ENCODE measurements at regions not wholly inside any gene's neighbourhood (a gene's known extent, or its start where the extent isn't known, plus 50 kb on each side); places are given as distances from the start of the nearest gene placed in this dataset.

DNA sequence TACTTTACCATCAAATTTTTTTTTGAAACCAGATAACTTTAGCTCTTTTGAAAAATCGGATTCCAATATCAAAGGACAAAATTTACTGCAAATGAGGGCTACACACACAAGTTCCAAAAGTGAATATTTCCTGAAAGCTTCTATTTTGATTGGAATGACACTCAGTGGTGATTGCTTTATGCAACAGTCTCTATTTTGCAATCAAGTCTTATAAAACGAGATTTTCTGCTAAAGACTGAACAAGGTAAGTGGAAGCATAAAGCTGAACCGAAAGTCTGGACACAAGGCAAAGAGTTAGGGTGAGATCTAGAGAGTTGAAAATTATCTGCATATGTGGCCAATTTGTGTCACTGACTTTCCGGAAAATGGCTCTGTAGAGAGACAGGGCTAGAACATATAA lies 145.0 kb upstream of the OSR1 start:
- DNase-seq (no peak), ATAC-seq (no peak)
- intact Hi-C loops (cut with DNase I) = no loop called here
- Histone ChIP-seq H3K36me3 (no peaks in the 10 kb centered on the region), H3K4me1 (no peaks in the 10 kb centered on the region), H3K27ac (no peak overlapping the region), H3K9me3 (no peaks in the 10 kb centered on the region), H3K4me3 (no peak overlapping the region), H3K27me3 (ENCODE audit: low read depth) (no peaks in the 10 kb centered on the region)
- TF ChIP-seq, protein P1, sequence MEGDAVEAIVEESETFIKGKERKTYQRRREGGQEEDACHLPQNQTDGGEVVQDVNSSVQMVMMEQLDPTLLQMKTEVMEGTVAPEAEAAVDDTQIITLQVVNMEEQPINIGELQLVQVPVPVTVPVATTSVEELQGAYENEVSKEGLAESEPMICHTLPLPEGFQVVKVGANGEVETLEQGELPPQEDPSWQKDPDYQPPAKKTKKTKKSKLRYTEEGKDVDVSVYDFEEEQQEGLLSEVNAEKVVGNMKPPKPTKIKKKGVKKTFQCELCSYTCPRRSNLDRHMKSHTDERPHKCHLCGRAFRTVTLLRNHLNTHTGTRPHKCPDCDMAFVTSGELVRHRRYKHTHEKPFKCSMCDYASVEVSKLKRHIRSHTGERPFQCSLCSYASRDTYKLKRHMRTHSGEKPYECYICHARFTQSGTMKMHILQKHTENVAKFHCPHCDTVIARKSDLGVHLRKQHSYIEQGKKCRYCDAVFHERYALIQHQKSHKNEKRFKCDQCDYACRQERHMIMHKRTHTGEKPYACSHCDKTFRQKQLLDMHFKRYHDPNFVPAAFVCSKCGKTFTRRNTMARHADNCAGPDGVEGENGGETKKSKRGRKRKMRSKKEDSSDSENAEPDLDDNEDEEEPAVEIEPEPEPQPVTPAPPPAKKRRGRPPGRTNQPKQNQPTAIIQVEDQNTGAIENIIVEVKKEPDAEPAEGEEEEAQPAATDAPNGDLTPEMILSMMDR (IDR thresholded peaks at IDR 0.05) = no peak

DNA sequence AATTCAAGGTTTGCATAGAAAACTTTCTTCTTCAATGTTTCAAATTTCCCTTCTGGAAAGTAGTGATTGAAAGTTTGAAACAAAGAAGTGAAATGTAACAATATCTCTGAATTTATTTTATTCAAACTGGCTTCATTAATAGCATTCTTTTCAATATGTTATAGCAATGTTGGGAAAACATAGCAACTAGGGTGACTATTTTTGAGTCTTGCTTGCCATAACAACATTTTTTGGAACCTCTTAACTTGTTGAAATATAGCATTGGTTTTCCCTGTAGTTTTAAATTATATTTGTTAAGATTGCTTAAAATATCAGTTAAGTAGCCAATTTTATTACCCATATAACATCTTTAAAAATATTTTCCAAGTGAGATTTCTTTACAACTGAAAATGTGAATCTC lies 141.7 kb upstream of the OSR1 start:
- no peak for ATAC-seq
- TF ChIP-seq, protein P1 (IDR thresholded peaks at IDR 0.05) = no peak
- intact Hi-C loops (cut with DNase I) = no loop called here

DNA sequence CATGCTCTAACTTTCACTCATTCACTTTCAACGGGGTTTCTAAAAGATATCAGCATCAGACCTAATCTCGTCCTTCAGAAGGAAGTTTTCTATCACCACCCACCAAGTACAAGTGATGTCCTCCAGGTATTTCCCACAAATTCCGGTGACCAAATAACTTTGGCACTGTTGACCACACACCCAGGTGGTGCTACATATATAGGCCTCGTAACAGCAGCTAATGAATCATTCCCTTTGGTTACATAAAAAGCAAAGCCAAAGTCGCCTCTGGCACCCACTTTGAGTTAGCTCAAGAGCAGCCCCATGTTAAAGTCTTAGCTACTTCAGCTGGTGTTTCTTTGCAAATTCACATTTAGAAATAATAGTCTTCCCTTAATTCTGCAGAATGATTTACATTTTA lies 138.2 kb upstream of the OSR1 start:
- H3K27ac ChIP-seq = no peak overlapping the region
- no peak for ATAC-seq
- TF ChIP-seq, protein P1 (IDR thresholded peaks at IDR 0.05) = no peak
- no peaks in the 10 kb centered on the region for H3K9me3 ChIP-seq
- no peaks in the 10 kb centered on the region for H3K4me1 ChIP-seq
- DNase-seq = no peak
- intact Hi-C loops (cut with DNase I) = no loop called here
- no peaks in the 10 kb centered on the region for H3K36me3 ChIP-seq
- no peaks in the 10 kb centered on the region for H3K27me3 ChIP-seq (ENCODE audit: low read depth)
- no peak overlapping the region for H3K4me3 ChIP-seq

More for the DNA sequence above, 141.7 kb upstream of the OSR1 start:
- H3K27me3 ChIP-seq (ENCODE audit: low read depth) = no peaks in the 10 kb centered on the region
- no peak overlapping the region for H3K27ac ChIP-seq
- DNase-seq = no peak
- no peaks in the 10 kb centered on the region for H3K4me1 ChIP-seq
- H3K4me3 ChIP-seq = no peak overlapping the region
- H3K9me3 ChIP-seq = no peaks in the 10 kb centered on the region
- no peaks in the 10 kb centered on the region for H3K36me3 ChIP-seq

DNA sequence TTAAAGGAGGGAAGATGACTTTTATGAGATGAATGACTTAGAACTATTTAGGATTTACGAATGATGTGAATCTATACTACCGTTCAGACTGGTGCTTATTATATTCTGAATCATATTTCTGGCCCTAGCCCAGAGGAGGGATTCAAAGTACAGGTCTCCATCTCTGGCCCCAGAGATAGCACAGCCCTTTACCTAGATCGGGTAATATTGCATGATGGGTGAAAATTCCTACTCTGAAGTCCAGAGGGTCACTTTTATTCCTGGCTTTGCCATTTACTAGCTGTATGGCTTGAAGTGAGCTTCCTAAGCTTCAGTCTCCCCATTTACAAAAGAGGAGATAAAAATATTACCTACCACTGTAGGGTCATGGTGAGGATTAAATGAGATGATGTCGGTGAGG lies 135.8 kb upstream of the OSR1 start:
- TF ChIP-seq, protein P1 (IDR thresholded peaks at IDR 0.05) = no peak
- Histone ChIP-seq H3K9me3 (no peaks in the 10 kb centered on the region), H3K27ac (no peak overlapping the region), H3K4me1 (peaks cover 4% of the 10 kb centered on the region), H3K27me3 (ENCODE audit: low read depth) (no peaks in the 10 kb centered on the region), H3K36me3 (no peaks in the 10 kb centered on the region), H3K4me3 (no peak overlapping the region)
- DNase-seq (no peak), ATAC-seq (no peak)
- intact Hi-C loops (cut with DNase I) = no loop called here

DNA sequence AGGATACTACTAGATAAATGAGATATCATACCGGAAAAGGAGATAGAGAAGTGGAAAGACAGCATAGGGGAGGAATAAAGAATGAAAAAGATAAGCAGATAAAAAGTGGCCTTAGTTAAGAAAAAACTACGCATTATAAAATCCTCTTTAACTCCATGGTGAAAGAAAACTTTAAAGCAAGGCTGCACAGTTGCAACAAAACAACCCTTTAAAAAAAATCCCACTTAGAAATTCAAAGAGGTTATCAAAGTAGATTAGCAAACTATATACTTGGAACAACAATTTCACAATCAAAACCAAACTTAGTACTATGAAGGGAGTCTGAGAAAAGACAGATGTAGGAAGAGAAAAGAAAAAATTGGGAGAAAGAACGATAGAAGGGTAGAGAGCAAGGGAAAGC lies 133.4 kb upstream of the OSR1 start:
- H3K4me1 ChIP-seq = peaks cover 4% of the 10 kb centered on the region
- no peak for ATAC-seq
- no peak for DNase-seq
- H3K4me3 ChIP-seq = no peak overlapping the region
- TF ChIP-seq, protein P1 (IDR thresholded peaks at IDR 0.05) = no peak
- intact Hi-C loops (cut with DNase I) = no loop called here
- no peaks in the 10 kb centered on the region for H3K9me3 ChIP-seq
- H3K27me3 ChIP-seq (ENCODE audit: low read depth) = no peaks in the 10 kb centered on the region
- no peaks in the 10 kb centered on the region for H3K36me3 ChIP-seq
- no peak overlapping the region for H3K27ac ChIP-seq
